AG09309 (cell line): ENCODE measurements at regions not wholly inside any gene's neighbourhood (a gene's known extent, or its start where the extent isn't known, plus 50 kb on each side); places are given as distances from the start of the nearest gene placed in this dataset.

Experiments
- DNase-seq: peaks from one replicate; pipeline ENCODE4 v3.0.0-alpha.2; 2010; ENCODE audit warnings: low read depth
- H3K4me3 ChIP-seq: 2 replicates; pipeline ENCODE4 v1.5.1; 2011; ENCODE audit warnings: mild to moderate bottlenecking, low read depth, low read length, moderate library complexity; ENCODE audit not compliant: control insufficient read depth
- CTCF ChIP-seq: IDR thresholded peaks from 2 replicates; pipeline ENCODE4 v1.5.1; 2011; ENCODE audit warnings: mild to moderate bottlenecking, low read depth, low read length, inconsistent platforms; ENCODE audit not compliant: insufficient read depth, control insufficient read depth; ENCODE audit errors: missing control alignments

- no peak overlapping the region for H3K4me3 ChIP-seq
- no peak for TF ChIP-seq CTCF
- DNase-seq, result no peak
Observed at GRCh38 chr18:64528646-64529045, 379.8 kb upstream of the LINC00305 start.

GRCh38 chr18:64519201-64519600 lies 370.3 kb upstream of the LINC00305 start:
- H3K4me3 ChIP-seq, result no peak overlapping the region
- DNase-seq, result no peak
- no peak for TF ChIP-seq CTCF

- DNase-seq, result no peak
- no peak for TF ChIP-seq CTCF
- H3K4me3 ChIP-seq, result no peak overlapping the region
Observed at GRCh38 chr18:64518191-64518590, 369.3 kb upstream of the LINC00305 start.

- no peak for TF ChIP-seq CTCF
- no peak for DNase-seq
- no peak overlapping the region for H3K4me3 ChIP-seq
Observed at GRCh38 chr18:64513401-64513800, 364.5 kb upstream of the LINC00305 start.

- TF ChIP-seq CTCF, result no peak
- DNase-seq, result no peak
Observed at GRCh38 chr18:64490207-64490606, 341.3 kb upstream of the LINC00305 start.

GRCh38 chr18:64488698-64489097 lies 339.8 kb upstream of the LINC00305 start:
- no peak for DNase-seq
- no peak for TF ChIP-seq CTCF
- no peak overlapping the region for H3K4me3 ChIP-seq

More at GRCh38 chr18:64490207-64490606, 341.3 kb upstream of the LINC00305 start:
- no peak overlapping the region for H3K4me3 ChIP-seq

- no peak for DNase-seq
- H3K4me3 ChIP-seq, result no peak overlapping the region
- no peak for TF ChIP-seq CTCF
Observed at GRCh38 chr18:64474773-64475172, 325.9 kb upstream of the LINC00305 start.
